HG02763 (cell line): ENCODE measurements at regions not wholly inside any gene's neighbourhood (a gene's known extent, or its start where the extent isn't known, plus 50 kb on each side); places are given as distances from the start of the nearest gene placed in this dataset.
"Not testable (repeated sequence)": the region's sequence is repeated elsewhere in the genome, so short reads cannot be mapped to it uniquely, and the experiment has no call there.

Experiments
- ATAC-seq: cut with Tn5 transposase; IDR thresholded peaks from one replicate; pipeline ENCODE4 v1.9.1; 2021; ENCODE audit warnings: mild to moderate bottlenecking, moderate library complexity; ENCODE audit not compliant: unreplicated experiment

GRCh38 chr14:99995700-99996356 lies 69.4 kb upstream of the EVL start:
- ATAC-seq: peak; percentile 98

- ATAC-seq: no peak
Measured at GRCh38 chr14:99996951-99997571, 68.2 kb upstream of the EVL start.

GRCh38 chr14:100000398-100000797 lies 64.8 kb upstream of the EVL start:
- not testable (repeated sequence) for ATAC-seq

GRCh38 chr14:100004392-100004791 lies 60.8 kb upstream of the EVL start:
- ATAC-seq: no peak

GRCh38 chr14:100007254-100007653 lies 58.0 kb upstream of the EVL start:
- no peak for ATAC-seq

- not testable (repeated sequence) for ATAC-seq
Measured at GRCh38 chr14:100009802-100010201, 55.4 kb upstream of the EVL start.

- ATAC-seq: no peak
Measured at GRCh38 chr14:100010679-100011078, 54.5 kb upstream of the EVL start.

- no peak for ATAC-seq
Measured at GRCh38 chr14:100011628-100012325, 53.4 kb upstream of the EVL start.

GRCh38 chr14:100012478-100013327 lies 52.5 kb upstream of the EVL start:
- no peak for ATAC-seq

- peak; percentile 63 for ATAC-seq
Measured at GRCh38 chr14:100015251-100015655, 50.0 kb upstream of the EVL start.
